ENCODE measurements at regions not wholly inside any gene's neighbourhood (a gene's known extent, or its start where the extent isn't known, plus 50 kb on each side); places are given as distances from the start of the nearest gene placed in this dataset.

GRCh38 chr5:168014433-168015123 lies 276.9 kb upstream of the WWC1 start:
- no peak for FAIRE-seq
- TF ChIP-seq POLR2A (IDR thresholded peaks at IDR 0.05; ENCODE audit: low read depth, low read length) = no peak
- no peak for DNase-seq (ENCODE audit: insufficient read length, low spot score)

GRCh38 chr5:168015506-168015905 lies 275.9 kb upstream of the WWC1 start:
- FAIRE-seq (no peak), DNase-seq (ENCODE audit: insufficient read length, low spot score) (no peak)
- TF ChIP-seq POLR2A (IDR thresholded peaks at IDR 0.05; ENCODE audit: low read depth, low read length) = no peak

DNA sequence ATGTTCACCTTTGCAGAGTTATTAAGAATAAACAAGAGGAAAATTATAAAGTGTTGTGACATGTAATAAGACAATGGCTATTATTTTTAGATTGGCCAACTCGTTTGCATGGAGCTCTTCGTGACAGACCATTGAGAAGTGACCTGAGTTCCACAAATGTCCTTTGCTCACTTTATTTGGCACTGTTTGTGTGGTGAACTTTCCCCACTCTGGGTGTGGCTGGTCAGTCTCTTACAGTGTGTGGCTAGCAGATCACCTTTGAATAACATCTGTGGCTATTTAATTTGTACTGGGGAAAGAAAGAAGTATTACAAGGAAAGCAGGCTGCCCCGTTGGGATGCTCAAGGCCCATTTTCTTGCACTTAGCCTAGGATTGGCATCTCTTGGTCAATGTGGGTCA lies 274.1 kb upstream of the WWC1 start:
- DNase-seq (ENCODE audit: insufficient read length, low spot score) (no peak), FAIRE-seq (no peak)
- no peak for TF ChIP-seq POLR2A (IDR thresholded peaks at IDR 0.05; ENCODE audit: low read depth, low read length)

GRCh38 chr5:168019143-168019542 lies 272.3 kb upstream of the WWC1 start:
- FAIRE-seq = no peak
- no peak for DNase-seq (ENCODE audit: insufficient read length, low spot score)
- no peak for TF ChIP-seq POLR2A (IDR thresholded peaks at IDR 0.05; ENCODE audit: low read depth, low read length)

DNA sequence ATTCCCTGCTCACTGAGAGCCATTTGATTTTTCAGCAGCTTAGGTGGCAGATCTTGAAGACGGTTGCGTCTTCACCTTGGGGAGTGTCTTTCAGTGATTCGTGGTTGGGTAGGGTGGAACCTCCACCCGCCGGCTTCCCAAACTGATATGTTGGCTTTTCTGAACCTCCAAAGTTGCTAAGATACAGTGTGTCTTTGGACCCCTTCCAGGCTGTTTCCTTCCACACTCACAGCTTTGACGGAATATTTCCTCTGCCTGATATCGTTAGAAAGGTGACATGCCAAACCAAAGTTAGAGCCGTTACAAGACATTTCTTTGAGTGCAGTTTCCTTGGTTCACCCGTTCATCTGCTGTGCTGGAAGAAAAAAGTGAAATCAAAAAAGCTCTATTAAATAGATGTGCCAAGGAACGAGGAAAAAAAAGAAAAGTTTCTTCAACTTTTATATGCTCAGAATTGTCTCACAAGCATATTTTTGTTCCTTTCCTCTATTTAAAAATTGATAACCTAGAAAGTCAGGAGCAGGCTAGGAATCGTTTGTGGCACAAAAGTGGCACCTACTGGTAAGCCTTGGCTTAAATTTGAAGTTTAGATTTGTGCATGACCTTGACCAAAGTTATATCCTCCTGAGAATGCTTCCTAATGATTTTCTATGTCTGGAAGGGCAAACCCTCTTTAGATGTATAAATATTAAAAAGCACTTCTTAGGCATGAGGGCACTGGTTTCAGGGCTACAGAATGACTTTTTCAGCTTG lies 270.7 kb upstream of the WWC1 start:
- no peak for TF ChIP-seq POLR2A (IDR thresholded peaks at IDR 0.05; ENCODE audit: low read depth, low read length)
- DNase-seq (ENCODE audit: insufficient read length, low spot score) (no peak), FAIRE-seq (no peak)

- no peak for DNase-seq (ENCODE audit: insufficient read length, low spot score)
- FAIRE-seq = no peak
- no peak for TF ChIP-seq POLR2A (IDR thresholded peaks at IDR 0.05; ENCODE audit: low read depth, low read length)
Observed at GRCh38 chr5:168022446-168023169, 268.8 kb upstream of the WWC1 start.

- DNase-seq (ENCODE audit: insufficient read length, low spot score) (no peak), FAIRE-seq (no peak)
- no peak for TF ChIP-seq POLR2A (IDR thresholded peaks at IDR 0.05; ENCODE audit: low read depth, low read length)
Observed at GRCh38 chr5:168023191-168023590, 268.3 kb upstream of the WWC1 start.

- no peak for DNase-seq (ENCODE audit: insufficient read length, low spot score)
- FAIRE-seq = no peak
- no peak for TF ChIP-seq POLR2A (IDR thresholded peaks at IDR 0.05; ENCODE audit: low read depth, low read length)
Observed at GRCh38 chr5:168024306-168024705, 267.1 kb upstream of the WWC1 start.

GRCh38 chr5:168027007-168027406 lies 264.4 kb upstream of the WWC1 start:
- FAIRE-seq (no peak), DNase-seq (ENCODE audit: insufficient read length, low spot score) (no peak)
- TF ChIP-seq POLR2A (IDR thresholded peaks at IDR 0.05; ENCODE audit: low read depth, low read length) = no peak

GRCh38 chr5:168030912-168031311 lies 260.5 kb upstream of the WWC1 start:
- TF ChIP-seq POLR2A (IDR thresholded peaks at IDR 0.05; ENCODE audit: low read depth, low read length) = no peak
- FAIRE-seq = no peak
- no peak for DNase-seq (ENCODE audit: insufficient read length, low spot score)

GRCh38 chr5:168031614-168032013 lies 259.8 kb upstream of the WWC1 start:
- no peak for TF ChIP-seq POLR2A (IDR thresholded peaks at IDR 0.05; ENCODE audit: low read depth, low read length)
- no peak for FAIRE-seq
- no peak for DNase-seq (ENCODE audit: insufficient read length, low spot score)

DNA sequence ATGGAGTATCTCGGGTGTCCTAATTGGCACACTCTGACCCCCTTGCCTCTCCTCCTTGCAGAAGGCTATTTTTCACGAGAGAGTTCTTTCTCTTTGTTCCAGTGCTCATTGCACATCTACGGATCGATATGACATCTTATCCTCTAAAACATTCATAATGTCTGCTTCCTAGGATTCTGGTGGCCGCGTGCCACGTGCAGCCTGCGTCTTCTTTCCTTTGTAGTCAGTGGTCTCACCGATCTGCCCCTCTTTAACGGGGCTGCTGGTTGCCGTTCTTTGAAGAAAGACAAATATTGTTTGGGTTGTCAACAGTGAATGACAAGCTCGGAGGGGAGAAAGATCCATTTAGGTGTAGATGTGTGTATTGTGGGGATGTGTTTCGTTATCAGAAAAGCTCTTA lies 252.4 kb upstream of the WWC1 start:
- no peak for FAIRE-seq
- TF ChIP-seq POLR2A (IDR thresholded peaks at IDR 0.05; ENCODE audit: low read depth, low read length) = no peak

DNA sequence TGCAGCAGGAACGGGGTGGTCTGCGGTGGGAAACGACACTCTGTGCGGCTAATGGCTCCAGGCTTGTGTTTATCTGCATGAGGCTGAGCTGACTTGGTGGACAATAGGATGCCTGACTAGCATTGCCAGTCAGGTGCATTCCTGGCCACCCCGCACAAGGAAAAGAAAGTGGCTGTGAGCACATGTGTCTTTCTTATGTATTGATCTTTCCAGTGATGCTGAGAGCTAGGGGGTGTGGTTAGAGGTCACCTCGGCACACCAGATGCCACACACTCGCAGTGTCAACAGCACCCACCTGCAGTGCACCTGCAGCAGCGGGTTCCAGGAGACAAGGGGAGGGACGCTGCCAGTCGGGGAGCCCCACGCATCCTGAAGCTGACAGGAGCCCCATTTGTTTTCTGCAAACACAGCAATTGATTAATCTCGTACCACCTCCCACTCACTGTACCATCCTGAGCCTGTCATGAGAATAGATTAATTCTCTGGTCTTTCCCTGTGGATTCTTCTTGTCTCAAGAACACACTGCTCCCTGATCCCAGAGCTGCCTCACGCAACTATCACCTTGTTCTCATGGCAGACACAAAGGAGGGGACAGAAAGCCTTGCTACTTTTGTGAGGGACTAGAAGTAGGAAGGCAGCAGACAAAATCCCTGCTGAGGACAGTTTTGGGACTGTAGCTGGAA lies 251.7 kb upstream of the WWC1 start:
- DNase-seq (ENCODE audit: insufficient read length, low spot score) = no peak
- FAIRE-seq = no peak
- no peak for TF ChIP-seq POLR2A (IDR thresholded peaks at IDR 0.05; ENCODE audit: low read depth, low read length)

More for the DNA sequence above, 252.4 kb upstream of the WWC1 start:
- no peak for DNase-seq (ENCODE audit: insufficient read length, low spot score)

DNA sequence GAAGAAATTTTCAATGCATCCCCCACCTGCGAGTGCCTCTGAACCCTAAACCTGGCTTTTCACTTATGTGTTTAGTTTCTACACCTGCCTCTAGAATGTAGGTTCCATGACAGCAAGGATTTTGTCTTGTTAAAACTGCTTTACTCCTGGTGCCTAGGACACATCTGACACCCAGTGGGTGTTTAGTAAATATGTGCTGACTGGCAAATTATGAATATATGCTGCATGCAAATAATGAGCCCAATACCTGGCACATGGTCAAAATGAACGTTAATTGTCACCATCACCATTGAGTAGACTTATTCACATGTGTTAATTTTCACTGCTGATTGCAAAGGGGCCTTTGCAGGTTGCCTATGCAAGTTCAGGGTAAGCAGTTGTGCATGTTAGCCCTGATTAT lies 249.9 kb upstream of the WWC1 start:
- no peak for FAIRE-seq
- TF ChIP-seq POLR2A (IDR thresholded peaks at IDR 0.05; ENCODE audit: low read depth, low read length) = no peak
- no peak for DNase-seq (ENCODE audit: insufficient read length, low spot score)

Measured in H54 (cell line).